ENCODE measurements at regions not wholly inside any gene's neighbourhood (a gene's known extent, or its start where the extent isn't known, plus 50 kb on each side); places are given as distances from the start of the nearest gene placed in this dataset.
"Not testable (repeated sequence)": the region's sequence is repeated elsewhere in the genome, so short reads cannot be mapped to it uniquely, and the experiment has no call there.

- no peak for DNase-seq
Measured at GRCh38 chr9:87382900-87383299, 114.8 kb upstream of the DAPK1 start.

- no peak for DNase-seq
Measured at GRCh38 chr9:87383344-87384150, 114.1 kb upstream of the DAPK1 start.

- DNase-seq: no peak
Measured at GRCh38 chr9:87386490-87387025, 111.1 kb upstream of the DAPK1 start.

GRCh38 chr9:87387351-87388011, 110.2 kb upstream of the DAPK1 start:
- DNase-seq: no peak

- DNase-seq: not testable (repeated sequence)
Measured at GRCh38 chr9:87388708-87389107, 109.0 kb upstream of the DAPK1 start.

GRCh38 chr9:87389936-87390335, 107.7 kb upstream of the DAPK1 start:
- no peak for DNase-seq

GRCh38 chr9:87390361-87390760, 107.3 kb upstream of the DAPK1 start:
- no peak for DNase-seq

- no peak for DNase-seq
Measured at GRCh38 chr9:87392086-87392485, 105.6 kb upstream of the DAPK1 start.

GRCh38 chr9:87393706-87394230, 103.9 kb upstream of the DAPK1 start:
- no peak for DNase-seq

GRCh38 chr9:87395804-87396479, 101.7 kb upstream of the DAPK1 start:
- DNase-seq: no peak

- no peak for DNase-seq
Measured at GRCh38 chr9:87401681-87402080, 96.0 kb upstream of the DAPK1 start.

- DNase-seq: no peak
Measured at GRCh38 chr9:87402537-87402936, 95.1 kb upstream of the DAPK1 start.

GRCh38 chr9:87405677-87406542, 91.8 kb upstream of the DAPK1 start:
- no peak for DNase-seq

GRCh38 chr9:87406543-87407166, 91.0 kb upstream of the DAPK1 start:
- no peak for DNase-seq

- not testable (repeated sequence) for DNase-seq
Measured at GRCh38 chr9:87410047-87411005, 87.3 kb upstream of the DAPK1 start.

GRCh38 chr9:87420884-87421283, 76.8 kb upstream of the DAPK1 start:
- DNase-seq: no peak

- no peak for DNase-seq
Measured at GRCh38 chr9:87421734-87422133, 75.9 kb upstream of the DAPK1 start.

- DNase-seq: no peak
Measured at GRCh38 chr9:87422999-87423398, 74.7 kb upstream of the DAPK1 start.

GRCh38 chr9:87423885-87424284, 73.8 kb upstream of the DAPK1 start:
- DNase-seq: not testable (repeated sequence)

GRCh38 chr9:87425202-87425601, 72.5 kb upstream of the DAPK1 start:
- DNase-seq: no peak

All from NCI-H446 (cell line).